Esophagus muscularis mucosa (tissue), 4 donors: ENCODE measurements at regions not wholly inside any gene's neighbourhood (a gene's known extent, or its start where the extent isn't known, plus 50 kb on each side); places are given as distances from the start of the nearest gene placed in this dataset.

ENCODE experiments used
- EP300 ChIP-seq: sonication (generic); formaldehyde crosslinking; IDR thresholded peaks from one replicate; pipeline ENCODE4 v1.6.1; 2017; ENCODE audit warnings: antibody characterized with exemption
- POLR2A ChIP-seq: fragments of 450-650 bp; IDR thresholded peaks from one replicate; pipeline ENCODE4 v1.6.1; 2017; ENCODE audit warnings: antibody characterized with exemption, moderate library complexity, mild to moderate bottlenecking, low read depth
- POLR2AphosphoS5 ChIP-seq, 2 donors: sonication (generic); formaldehyde crosslinking; IDR thresholded peaks; one replicate each; pipeline ENCODE4 v1.6.1; 2017; ENCODE audit warnings: antibody characterized with exemption in 2 of 2
- TF ChIP-seq, protein P1 (sequence below), 3 experiments: fragments of 200-600 bp in 2 of 3; fragments of 450-650 bp in 1 of 3; sonication (generic) in 2 of 3; IDR thresholded peaks; one replicate each; pipeline ENCODE4 v1.5.1; 2017 to 2019; ENCODE audit warnings: antibody characterized with exemption in 3 of 3, mild to moderate bottlenecking in 2 of 3, moderate library complexity in 1 of 3

DNA sequence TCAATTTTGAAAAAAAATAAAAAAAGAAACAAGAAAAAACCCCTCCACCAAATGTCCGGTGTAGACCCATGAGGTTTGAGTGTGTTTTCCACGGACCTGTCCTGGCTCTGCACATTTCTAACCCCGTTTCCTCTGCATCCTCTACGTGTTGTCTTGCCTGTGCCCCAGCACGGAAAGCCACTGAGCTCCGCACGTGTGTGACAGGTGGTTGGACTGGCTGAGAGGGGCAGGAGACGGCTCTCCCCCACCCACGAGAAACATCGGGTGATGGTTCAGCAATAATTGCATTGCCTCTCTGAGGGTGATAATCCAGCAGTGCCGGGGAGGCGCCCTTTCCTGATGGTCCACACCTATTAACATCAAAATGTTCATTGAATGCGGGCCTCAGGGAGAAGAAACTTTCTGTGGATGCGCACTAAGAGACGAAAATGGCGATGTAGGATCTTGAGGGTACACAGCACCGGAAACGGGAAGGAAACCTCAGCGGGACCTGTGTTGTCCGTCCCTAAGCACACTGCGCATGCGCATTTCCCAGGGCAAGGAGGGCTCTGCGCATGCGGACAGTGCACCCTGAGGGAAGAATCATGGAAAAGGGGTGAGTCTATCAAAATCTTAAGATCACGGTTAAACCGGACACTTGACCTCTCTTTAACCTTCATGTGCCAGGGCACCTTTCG lies 470.1 kb upstream of the ADARB2 start:
- TF ChIP-seq, protein P1, sequence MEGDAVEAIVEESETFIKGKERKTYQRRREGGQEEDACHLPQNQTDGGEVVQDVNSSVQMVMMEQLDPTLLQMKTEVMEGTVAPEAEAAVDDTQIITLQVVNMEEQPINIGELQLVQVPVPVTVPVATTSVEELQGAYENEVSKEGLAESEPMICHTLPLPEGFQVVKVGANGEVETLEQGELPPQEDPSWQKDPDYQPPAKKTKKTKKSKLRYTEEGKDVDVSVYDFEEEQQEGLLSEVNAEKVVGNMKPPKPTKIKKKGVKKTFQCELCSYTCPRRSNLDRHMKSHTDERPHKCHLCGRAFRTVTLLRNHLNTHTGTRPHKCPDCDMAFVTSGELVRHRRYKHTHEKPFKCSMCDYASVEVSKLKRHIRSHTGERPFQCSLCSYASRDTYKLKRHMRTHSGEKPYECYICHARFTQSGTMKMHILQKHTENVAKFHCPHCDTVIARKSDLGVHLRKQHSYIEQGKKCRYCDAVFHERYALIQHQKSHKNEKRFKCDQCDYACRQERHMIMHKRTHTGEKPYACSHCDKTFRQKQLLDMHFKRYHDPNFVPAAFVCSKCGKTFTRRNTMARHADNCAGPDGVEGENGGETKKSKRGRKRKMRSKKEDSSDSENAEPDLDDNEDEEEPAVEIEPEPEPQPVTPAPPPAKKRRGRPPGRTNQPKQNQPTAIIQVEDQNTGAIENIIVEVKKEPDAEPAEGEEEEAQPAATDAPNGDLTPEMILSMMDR (IDR thresholded peaks at IDR 0.05): no peak
- no peak for TF ChIP-seq POLR2A
- TF ChIP-seq POLR2AphosphoS5 (IDR thresholded peaks at IDR 0.05): no peak
- no peak for TF ChIP-seq EP300
